ENCODE measurements at regions not wholly inside any gene's neighbourhood (a gene's known extent, or its start where the extent isn't known, plus 50 kb on each side); places are given as distances from the start of the nearest gene placed in this dataset.
"Not testable (repeated sequence)": the region's sequence is repeated elsewhere in the genome, so short reads cannot be mapped to it uniquely, and the experiment has no call there.

GRCh38 chr7:57651006-57651405 lies 201.0 kb downstream of the ZNF716 start:
- FAIRE-seq, result no peak
- TF ChIP-seq CTCF (IDR thresholded peaks at IDR 0.05; ENCODE audit: insufficient read depth, low read length, severe bottlenecking), result no peak
- no peaks in the 10 kb centered on the region for H3K27me3 ChIP-seq (ENCODE audit: control insufficient read depth, insufficient read depth, low read length)
- no peak overlapping the region for H3K4me3 ChIP-seq (ENCODE audit: low read depth, low read length)
- H3K36me3 ChIP-seq (ENCODE audit: control insufficient read depth, insufficient read depth, low read length), result no peaks in the 10 kb centered on the region
- DNase-seq (ENCODE audit: low read depth), result no peak

- DNase-seq (ENCODE audit: low read depth); H3K27me3 ChIP-seq (ENCODE audit: control insufficient read depth, insufficient read depth, low read length); H3K36me3 ChIP-seq (ENCODE audit: control insufficient read depth, insufficient read depth, low read length); H3K4me3 ChIP-seq (ENCODE audit: low read depth, low read length): not testable (repeated sequence)
- peak; percentile 66 for FAIRE-seq
Measured at GRCh38 chr7:57651611-57652010, 201.6 kb downstream of the ZNF716 start.

GRCh38 chr7:57653262-57653830 lies 203.4 kb downstream of the ZNF716 start:
- TF ChIP-seq CTCF (IDR thresholded peaks at IDR 0.05; ENCODE audit: insufficient read depth, low read length, severe bottlenecking), result no peak
- Histone ChIP-seq H3K4me3 (ENCODE audit: low read depth, low read length) (no peak overlapping the region), H3K27me3 (ENCODE audit: control insufficient read depth, insufficient read depth, low read length) (no peaks in the 10 kb centered on the region), H3K36me3 (ENCODE audit: control insufficient read depth, insufficient read depth, low read length) (no peaks in the 10 kb centered on the region)
- FAIRE-seq (no peak), DNase-seq (ENCODE audit: low read depth) (no peak)

- H3K27me3 ChIP-seq (ENCODE audit: control insufficient read depth, insufficient read depth, low read length); H3K4me3 ChIP-seq (ENCODE audit: low read depth, low read length); DNase-seq (ENCODE audit: low read depth); H3K36me3 ChIP-seq (ENCODE audit: control insufficient read depth, insufficient read depth, low read length); FAIRE-seq: not testable (repeated sequence)
Measured at GRCh38 chr7:57655156-57655871, 205.3 kb downstream of the ZNF716 start.

GRCh38 chr7:57659226-57659625 lies 209.2 kb downstream of the ZNF716 start:
- H3K27me3 ChIP-seq (ENCODE audit: control insufficient read depth, insufficient read depth, low read length); DNase-seq (ENCODE audit: low read depth); H3K36me3 ChIP-seq (ENCODE audit: control insufficient read depth, insufficient read depth, low read length); H3K4me3 ChIP-seq (ENCODE audit: low read depth, low read length); FAIRE-seq: not testable (repeated sequence)

GRCh38 chr7:57676928-57677327 lies 227.0 kb downstream of the ZNF716 start:
- not testable (repeated sequence) for DNase-seq (ENCODE audit: low read depth); H3K4me3 ChIP-seq (ENCODE audit: low read depth, low read length); H3K27me3 ChIP-seq (ENCODE audit: control insufficient read depth, insufficient read depth, low read length); FAIRE-seq; H3K36me3 ChIP-seq (ENCODE audit: control insufficient read depth, insufficient read depth, low read length)

- Histone ChIP-seq H3K27me3 (ENCODE audit: control insufficient read depth, insufficient read depth, low read length) (no peaks in the 10 kb centered on the region), H3K36me3 (ENCODE audit: control insufficient read depth, insufficient read depth, low read length) (no peaks in the 10 kb centered on the region), H3K4me3 (ENCODE audit: low read depth, low read length) (no peak overlapping the region)
- FAIRE-seq (no peak), DNase-seq (ENCODE audit: low read depth) (no peak)
- TF ChIP-seq CTCF (IDR thresholded peaks at IDR 0.05; ENCODE audit: insufficient read depth, low read length, severe bottlenecking), result no peak
Measured at GRCh38 chr7:57685418-57685817, 235.4 kb downstream of the ZNF716 start.
